ENCODE measurements at regions not wholly inside any gene's neighbourhood (a gene's known extent, or its start where the extent isn't known, plus 50 kb on each side); places are given as distances from the start of the nearest gene placed in this dataset.

GRCh38 chr12:62078020-62078419, 182.2 kb upstream of the USP15 start:
- H3K79me1 ChIP-seq (ENCODE audit: low read length), result no peaks in the 10 kb centered on the region
- H4K8ac ChIP-seq (ENCODE audit: low read depth, low read length), result no peak overlapping the region
- no peak overlapping the region for H3K14ac ChIP-seq (ENCODE audit: low read length)
- DNase-seq, result peak in 1 of 2 donors; percentile 51
- no peak overlapping the region for H3K27ac ChIP-seq (ENCODE audit: low read depth, low read length)
- no peak overlapping the region for H2AK5ac ChIP-seq (ENCODE audit: low read length)
- H3K9me3 ChIP-seq (ENCODE audit: insufficient read depth, low read depth, low read length), result no peaks in the 10 kb centered on the region
- no peaks in the 10 kb centered on the region for H3K79me2 ChIP-seq (ENCODE audit: control insufficient read depth, insufficient read depth, low read length, poor library complexity)
- no peak overlapping the region for H3K4me3 ChIP-seq (ENCODE audit: low read depth, low read length)
- H3K36me3 ChIP-seq (ENCODE audit: control insufficient read depth in 1 of 2, insufficient read depth in 2 of 2, low read length in 2 of 2), result no peaks in the 10 kb centered on the region
- H2BK5ac ChIP-seq (ENCODE audit: low read depth, low read length, poor library complexity), result no peak overlapping the region
- H3K4me2 ChIP-seq (ENCODE audit: low read length), result no peak overlapping the region
- no peak overlapping the region for H3K23ac ChIP-seq (ENCODE audit: low read length)
- no peak overlapping the region for H3K18ac ChIP-seq (ENCODE audit: low read length)
- H4K91ac ChIP-seq (ENCODE audit: low read depth, low read length), result no peak overlapping the region
- no peak overlapping the region for H3K4ac ChIP-seq (ENCODE audit: low read depth, low read length)
- no peak overlapping the region for H3K9ac ChIP-seq (ENCODE audit: low read length)
- no CpG with 5 or more reads among the region's 6 CpGs for WGBS (ENCODE audit: extremely low coverage, insufficient coverage, insufficient read length)
- H3K4me1 ChIP-seq (ENCODE audit: control insufficient read depth in 1 of 2, insufficient read depth in 2 of 2, low read length in 2 of 2), result peaks cover 0 to 1% of the 10 kb centered on the region in 2 experiments
- no peak overlapping the region for H2BK12ac ChIP-seq (ENCODE audit: low read length)
- no peak overlapping the region for H2AFZ ChIP-seq (ENCODE audit: insufficient read depth, low read length, poor library complexity)
- H2BK120ac ChIP-seq (ENCODE audit: insufficient read depth, low read length, poor library complexity), result no peak overlapping the region
- no peak overlapping the region for H4K12ac ChIP-seq (ENCODE audit: low read depth, low read length)
- H3K27me3 ChIP-seq (ENCODE audit: insufficient read depth, low read length), result no peaks in the 10 kb centered on the region

GRCh38 chr12:62082448-62082847, 177.8 kb upstream of the USP15 start:
- Histone ChIP-seq H4K91ac (ENCODE audit: low read depth, low read length) (no peak overlapping the region), H3K27ac (ENCODE audit: low read depth, low read length) (no peak overlapping the region), H3K9ac (ENCODE audit: low read length) (no peak overlapping the region), H3K9me3 (ENCODE audit: insufficient read depth, low read depth, low read length) (no peaks in the 10 kb centered on the region), H2AFZ (ENCODE audit: insufficient read depth, low read length, poor library complexity) (no peak overlapping the region), H3K27me3 (ENCODE audit: insufficient read depth, low read length) (no peaks in the 10 kb centered on the region), H3K4me3 (ENCODE audit: low read depth, low read length) (no peak overlapping the region), H4K12ac (ENCODE audit: low read depth, low read length) (no peak overlapping the region), H2BK5ac (ENCODE audit: low read depth, low read length, poor library complexity) (no peak overlapping the region), H3K79me2 (ENCODE audit: control insufficient read depth, insufficient read depth, low read length, poor library complexity) (no peaks in the 10 kb centered on the region), H3K4ac (ENCODE audit: low read depth, low read length) (no peak overlapping the region), H2BK120ac (ENCODE audit: insufficient read depth, low read length, poor library complexity) (no peak overlapping the region), H2AK5ac (ENCODE audit: low read length) (no peak overlapping the region), H4K8ac (ENCODE audit: low read depth, low read length) (no peak overlapping the region), H3K18ac (ENCODE audit: low read length) (no peak overlapping the region), H3K4me1 (ENCODE audit: control insufficient read depth in 1 of 2, insufficient read depth in 2 of 2, low read length in 2 of 2) (peaks cover 0 to 1% of the 10 kb centered on the region in 2 experiments), H3K36me3 (ENCODE audit: control insufficient read depth in 1 of 2, insufficient read depth in 2 of 2, low read length in 2 of 2) (no peaks in the 10 kb centered on the region), H3K23ac (ENCODE audit: low read length) (no peak overlapping the region), H3K14ac (ENCODE audit: low read length) (no peak overlapping the region), H3K79me1 (ENCODE audit: low read length) (no peaks in the 10 kb centered on the region), H3K4me2 (ENCODE audit: low read length) (no peak overlapping the region), H2BK12ac (ENCODE audit: low read length) (no peak overlapping the region)
- no CpG with 5 or more reads among the region's 1 CpG for WGBS (ENCODE audit: extremely low coverage, insufficient coverage, insufficient read length)
- DNase-seq, result peak in 1 of 2 donors; percentile 25

GRCh38 chr12:62098132-62098531, 162.1 kb upstream of the USP15 start:
- no peak overlapping the region for H2BK120ac ChIP-seq (ENCODE audit: insufficient read depth, low read length, poor library complexity)
- H3K79me1 ChIP-seq (ENCODE audit: low read length), result no peaks in the 10 kb centered on the region
- no peak overlapping the region for H3K14ac ChIP-seq (ENCODE audit: low read length)
- no peak overlapping the region for H2AFZ ChIP-seq (ENCODE audit: insufficient read depth, low read length, poor library complexity)
- no peak overlapping the region for H4K91ac ChIP-seq (ENCODE audit: low read depth, low read length)
- H3K9ac ChIP-seq (ENCODE audit: low read length), result no peak overlapping the region
- H3K36me3 ChIP-seq (ENCODE audit: control insufficient read depth in 1 of 2, insufficient read depth in 2 of 2, low read length in 2 of 2), result no peaks in the 10 kb centered on the region
- no peak overlapping the region for H4K8ac ChIP-seq (ENCODE audit: low read depth, low read length)
- no peak overlapping the region for H3K4me3 ChIP-seq (ENCODE audit: low read depth, low read length)
- H3K23ac ChIP-seq (ENCODE audit: low read length), result no peak overlapping the region
- no peak overlapping the region for H2BK5ac ChIP-seq (ENCODE audit: low read depth, low read length, poor library complexity)
- H3K27me3 ChIP-seq (ENCODE audit: insufficient read depth, low read length), result no peaks in the 10 kb centered on the region
- no peak overlapping the region for H2AK5ac ChIP-seq (ENCODE audit: low read length)
- no peak overlapping the region for H3K4ac ChIP-seq (ENCODE audit: low read depth, low read length)
- H3K79me2 ChIP-seq (ENCODE audit: control insufficient read depth, insufficient read depth, low read length, poor library complexity), result no peaks in the 10 kb centered on the region
- no peaks in the 10 kb centered on the region for H3K4me1 ChIP-seq (ENCODE audit: control insufficient read depth in 1 of 2, insufficient read depth in 2 of 2, low read length in 2 of 2)
- DNase-seq, result no peak
- H3K18ac ChIP-seq (ENCODE audit: low read length), result no peak overlapping the region
- no peaks in the 10 kb centered on the region for H3K9me3 ChIP-seq (ENCODE audit: insufficient read depth, low read depth, low read length)
- H4K12ac ChIP-seq (ENCODE audit: low read depth, low read length), result no peak overlapping the region
- H2BK12ac ChIP-seq (ENCODE audit: low read length), result no peak overlapping the region
- H3K27ac ChIP-seq (ENCODE audit: low read depth, low read length), result no peak overlapping the region
- H3K4me2 ChIP-seq (ENCODE audit: low read length), result no peak overlapping the region
- no CpG with 5 or more reads among the region's 3 CpGs for WGBS (ENCODE audit: extremely low coverage, insufficient coverage, insufficient read length)

DNA sequence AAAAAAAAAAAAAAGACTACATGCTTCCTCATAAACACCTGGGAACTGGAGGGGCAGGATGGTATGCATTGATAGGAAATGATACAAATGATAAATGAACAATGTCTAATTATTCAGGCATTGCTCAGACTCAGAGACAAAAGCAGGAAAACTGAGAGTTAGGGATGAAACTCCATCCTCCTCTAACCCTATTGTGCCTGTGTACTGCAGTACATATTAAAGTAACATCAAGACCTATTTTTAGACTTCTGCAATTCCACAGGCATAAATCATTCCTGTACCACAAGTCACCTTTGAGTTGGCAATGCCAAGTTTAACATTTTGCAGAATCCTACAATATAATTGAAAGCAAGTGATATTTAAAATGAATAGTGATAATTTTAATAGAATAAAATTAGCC, 156.5 kb upstream of the USP15 start:
- Histone ChIP-seq H3K4ac (ENCODE audit: low read depth, low read length) (no peak overlapping the region), H2BK5ac (ENCODE audit: low read depth, low read length, poor library complexity) (no peak overlapping the region), H3K18ac (ENCODE audit: low read length) (no peak overlapping the region), H3K79me1 (ENCODE audit: low read length) (no peaks in the 10 kb centered on the region), H2AK5ac (ENCODE audit: low read length) (no peak overlapping the region), H4K8ac (ENCODE audit: low read depth, low read length) (no peak overlapping the region), H3K9me3 (ENCODE audit: insufficient read depth, low read depth, low read length) (no peaks in the 10 kb centered on the region), H3K79me2 (ENCODE audit: control insufficient read depth, insufficient read depth, low read length, poor library complexity) (no peaks in the 10 kb centered on the region), H2BK12ac (ENCODE audit: low read length) (no peak overlapping the region), H2AFZ (ENCODE audit: insufficient read depth, low read length, poor library complexity) (no peak overlapping the region), H2BK120ac (ENCODE audit: insufficient read depth, low read length, poor library complexity) (no peak overlapping the region), H4K12ac (ENCODE audit: low read depth, low read length) (no peak overlapping the region), H3K4me3 (ENCODE audit: low read depth, low read length) (no peak overlapping the region), H4K91ac (ENCODE audit: low read depth, low read length) (no peak overlapping the region), H3K36me3 (ENCODE audit: control insufficient read depth in 1 of 2, insufficient read depth in 2 of 2, low read length in 2 of 2) (no peaks in the 10 kb centered on the region), H3K4me2 (ENCODE audit: low read length) (no peak overlapping the region), H3K27ac (ENCODE audit: low read depth, low read length) (no peak overlapping the region), H3K9ac (ENCODE audit: low read length) (no peak overlapping the region), H3K4me1 (ENCODE audit: control insufficient read depth in 1 of 2, insufficient read depth in 2 of 2, low read length in 2 of 2) (no peaks in the 10 kb centered on the region), H3K14ac (ENCODE audit: low read length) (no peak overlapping the region), H3K23ac (ENCODE audit: low read length) (no peak overlapping the region), H3K27me3 (ENCODE audit: insufficient read depth, low read length) (no peaks in the 10 kb centered on the region)
- peak in 1 of 2 donors; percentile 34 for DNase-seq

Data from trophoblast cell (in vitro differentiated cells and primary cell).